Endothelial cell of umbilical vein (primary cell): ENCODE measurements at regions not wholly inside any gene's neighbourhood (a gene's known extent, or its start where the extent isn't known, plus 50 kb on each side); places are given as distances from the start of the nearest gene placed in this dataset.

ENCODE experiments used
- BruUV-seq: library from RNA; stranded (reverse); fragments of 400-500 nt; replicated peaks from 2 replicates; lab custom pipeline; 2021; lab: Mats Ljungman, UMichigan
- CTCF ChIA-PET: fragments of 300-600, 350-600 bp; sonication (Branson Sonifier 250); formaldehyde crosslinking; loops from one replicate; lab custom pipeline; 2021; ENCODE audit warnings: antibody characterized with exemption, inconsistent platforms; lab: Charles Lee
- POLR2A ChIA-PET: fragments of 300-600, 350-600 bp; sonication (Branson Sonifier 250); formaldehyde crosslinking; loops from one replicate; lab custom pipeline; 2021; ENCODE audit warnings: antibody characterized with exemption, inconsistent platforms; lab: Charles Lee
- DNase-seq: peaks from one replicate; pipeline ENCODE4 v3.0.0-alpha.2; 2011; ENCODE audit warnings: low read depth, low spot score
- FAIRE-seq: peaks from 2 replicates; lab custom pipeline; 2011; peaks lifted over from hg19 to GRCh38; lab: Jason Lieb, UNC
- H2AFZ ChIP-seq: 2 replicates; pipeline ENCODE4 v1.6.0; 2012; ENCODE audit warnings: low read depth, low read length, control low read depth, inconsistent platforms
- H3K27ac ChIP-seq: 2 replicates; pipeline ENCODE4 v1.5.1; 2011; ENCODE audit warnings: low read depth, mild to moderate bottlenecking, control low read depth, low read length, moderate library complexity; ENCODE audit not compliant: insufficient read depth
- H3K27me3 ChIP-seq, 2 experiments: 2 replicates each; pipeline versions ENCODE4 v1.6.0 to v1.6.1; 2011; ENCODE audit warnings: low read length in 2 of 2, mixed read lengths in 1 of 2; ENCODE audit not compliant: control insufficient read depth in 2 of 2, insufficient read depth in 2 of 2
- H3K36me3 ChIP-seq, 2 experiments: 2 replicates in 1 of 2; 3 replicates in 1 of 2; pipeline ENCODE4 v1.5.1; 2011; ENCODE audit warnings: low read length in 2 of 2, mild to moderate bottlenecking in 1 of 2, moderate library complexity in 1 of 2; ENCODE audit not compliant: control insufficient read depth in 2 of 2, insufficient read depth in 2 of 2; ENCODE audit errors: extremely low read depth in 1 of 2
- H3K4me1 ChIP-seq: 3 replicates; pipeline ENCODE4 v1.5.1; 2011; ENCODE audit warnings: mild to moderate bottlenecking, low read length; ENCODE audit not compliant: control insufficient read depth, insufficient read depth; ENCODE audit errors: extremely low read depth
- H3K4me2 ChIP-seq: 2 replicates; pipeline ENCODE4 v1.6.1; 2011; ENCODE audit warnings: low read length, control low read depth, mixed read lengths; ENCODE audit not compliant: insufficient read depth
- H3K4me3 ChIP-seq, 3 experiments: fragments of 200-600 bp in 1 of 3; sonication (generic), shearing (Covaris generic) in 1 of 3; replicated peaks in 1 of 3; 2 replicates each; pipeline ENCODE4 v1.5.1; 2011 to 2016; ENCODE audit warnings: control low read depth in 3 of 3, low read length in 3 of 3, mild to moderate bottlenecking in 2 of 3, inconsistent platforms in 1 of 3, low read depth in 1 of 3, moderate library complexity in 1 of 3; ENCODE audit not compliant: insufficient read depth in 1 of 3
- H3K79me2 ChIP-seq: 2 replicates; pipeline ENCODE4 v1.6.0; 2012; ENCODE audit warnings: low read length, inconsistent platforms; ENCODE audit not compliant: control insufficient read depth, insufficient read depth
- H3K9ac ChIP-seq: replicated peaks from 2 replicates; pipeline ENCODE3; 2011; ENCODE audit warnings: low read length, control low read depth; ENCODE audit not compliant: insufficient read depth; ENCODE audit errors: extremely low read depth
- H3K9me1 ChIP-seq: replicated peaks from 3 replicates; pipeline ENCODE4 v1.6.0; 2011; ENCODE audit warnings: mild to moderate bottlenecking, low read length; ENCODE audit not compliant: control insufficient read depth, insufficient read depth; ENCODE audit errors: extremely low read depth
- H3K9me3 ChIP-seq: replicated peaks from 2 replicates; pipeline ENCODE4 v1.5.1; 2012; ENCODE audit warnings: low read length, inconsistent platforms; ENCODE audit not compliant: control insufficient read depth, insufficient read depth
- H4K20me1 ChIP-seq: replicated peaks from 2 replicates; pipeline ENCODE3; 2011; ENCODE audit warnings: mild to moderate bottlenecking, low read length; ENCODE audit not compliant: control insufficient read depth, insufficient read depth; ENCODE audit errors: extremely low read depth
- EZH2 ChIP-seq: IDR thresholded peaks from 2 replicates; pipeline ENCODE4 v1.6.1; 2012; ENCODE audit warnings: borderline replicate concordance, low read depth, mild to moderate bottlenecking, moderate library complexity, low read length, inconsistent platforms; ENCODE audit not compliant: severe bottlenecking
- FOS ChIP-seq: IDR thresholded peaks from 2 replicates; pipeline ENCODE4 v1.6.1; 2011; ENCODE audit warnings: mild to moderate bottlenecking, low read length, moderate library complexity, borderline replicate concordance; ENCODE audit not compliant: insufficient read depth
- GATA2 ChIP-seq: IDR thresholded peaks from 2 replicates; pipeline ENCODE4 v1.7.0; 2011; ENCODE audit warnings: low read depth, mild to moderate bottlenecking, moderate library complexity, mixed read lengths, low read length; ENCODE audit not compliant: insufficient read length, insufficient read depth
- JUN ChIP-seq: IDR thresholded peaks from 2 replicates; pipeline ENCODE4 v1.6.1; 2011; ENCODE audit warnings: borderline replicate concordance, low read depth; ENCODE audit not compliant: insufficient read length, insufficient read depth
- MYC ChIP-seq: IDR thresholded peaks from one replicate; pipeline ENCODE4 v1.6.1; 2011; ENCODE audit warnings: mild to moderate bottlenecking, low read depth, low read length
- POLR2A ChIP-seq: IDR thresholded peaks from 2 replicates; pipeline ENCODE4 v1.6.1; 2012; ENCODE audit warnings: low read depth, mild to moderate bottlenecking, control low read depth, low read length
- POLR2AphosphoS5 ChIP-seq: IDR thresholded peaks from 2 replicates; pipeline ENCODE4 v1.6.1; 2012; ENCODE audit warnings: low read depth, mild to moderate bottlenecking, control low read depth, low read length, moderate library complexity; ENCODE audit not compliant: insufficient read depth
- dilution Hi-C: fragments of 300-500 bp; cut with MboI; formaldehyde crosslinking; loops from one replicate; pipeline ENCODE4 v1.15.0; 2019; ENCODE audit warnings: low sequenced_read_pairs; ENCODE audit not compliant: extremely low pct_ligation_motif_present
- intact Hi-C: fragments of 100-400 bp; cut with micrococcal nuclease; formaldehyde crosslinking; loops from one replicate; pipeline ENCODE4 v1.10.0; 2022
- TF ChIP-seq, protein P1 (sequence below), 2 donors: IDR thresholded peaks; 1 replicate in 1 of 2; 2 replicates in 1 of 2; pipeline ENCODE4 v1.5.1; 2011; ENCODE audit warnings: low read length in 2 of 2, mild to moderate bottlenecking in 2 of 2, moderate library complexity in 2 of 2, control low read depth in 1 of 2, inconsistent platforms in 1 of 2, low read depth in 1 of 2; ENCODE audit not compliant: insufficient read depth in 1 of 2; ENCODE audit errors: extremely low read depth in 1 of 2
- TF ChIP-seq, protein P2 (sequence below): IDR thresholded peaks from 2 replicates; pipeline ENCODE4 v1.6.1; 2011; ENCODE audit not compliant: insufficient read depth, insufficient read length

DNA sequence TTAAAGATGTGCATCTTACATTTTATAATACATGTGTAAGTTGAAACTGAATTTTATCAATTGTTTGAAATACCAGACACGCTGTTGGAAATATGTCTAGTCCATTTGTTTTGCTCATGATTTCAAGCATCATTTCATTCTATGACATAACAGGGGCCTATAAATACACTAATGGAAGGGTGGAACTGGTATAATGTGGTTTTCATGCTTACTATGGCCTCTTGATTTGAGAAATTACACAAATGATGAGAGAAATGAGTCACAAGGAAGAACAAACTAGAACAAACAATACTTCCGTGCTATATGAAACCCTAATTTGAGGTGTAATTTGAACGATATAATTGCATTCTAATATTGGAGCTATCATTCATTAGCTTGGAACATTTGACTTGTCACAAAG, 663.4 kb downstream of the SLC16A7 start:
- no peaks in the 10 kb centered on the region for H3K27me3 ChIP-seq
- H3K36me3 ChIP-seq: no peaks in the 10 kb centered on the region
- TF ChIP-seq FOS: no peak
- TF ChIP-seq, protein P1, sequence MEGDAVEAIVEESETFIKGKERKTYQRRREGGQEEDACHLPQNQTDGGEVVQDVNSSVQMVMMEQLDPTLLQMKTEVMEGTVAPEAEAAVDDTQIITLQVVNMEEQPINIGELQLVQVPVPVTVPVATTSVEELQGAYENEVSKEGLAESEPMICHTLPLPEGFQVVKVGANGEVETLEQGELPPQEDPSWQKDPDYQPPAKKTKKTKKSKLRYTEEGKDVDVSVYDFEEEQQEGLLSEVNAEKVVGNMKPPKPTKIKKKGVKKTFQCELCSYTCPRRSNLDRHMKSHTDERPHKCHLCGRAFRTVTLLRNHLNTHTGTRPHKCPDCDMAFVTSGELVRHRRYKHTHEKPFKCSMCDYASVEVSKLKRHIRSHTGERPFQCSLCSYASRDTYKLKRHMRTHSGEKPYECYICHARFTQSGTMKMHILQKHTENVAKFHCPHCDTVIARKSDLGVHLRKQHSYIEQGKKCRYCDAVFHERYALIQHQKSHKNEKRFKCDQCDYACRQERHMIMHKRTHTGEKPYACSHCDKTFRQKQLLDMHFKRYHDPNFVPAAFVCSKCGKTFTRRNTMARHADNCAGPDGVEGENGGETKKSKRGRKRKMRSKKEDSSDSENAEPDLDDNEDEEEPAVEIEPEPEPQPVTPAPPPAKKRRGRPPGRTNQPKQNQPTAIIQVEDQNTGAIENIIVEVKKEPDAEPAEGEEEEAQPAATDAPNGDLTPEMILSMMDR (IDR thresholded peaks at IDR 0.05; ENCODE audit: extremely low read depth in 1 of 2, insufficient read depth in 1 of 2, low read depth in 1 of 2, low read length in 2 of 2): no peak
- no peak for TF ChIP-seq POLR2AphosphoS5
- TF ChIP-seq POLR2A: no peak
- TF ChIP-seq JUN: no peak
- TF ChIP-seq, protein P2, sequence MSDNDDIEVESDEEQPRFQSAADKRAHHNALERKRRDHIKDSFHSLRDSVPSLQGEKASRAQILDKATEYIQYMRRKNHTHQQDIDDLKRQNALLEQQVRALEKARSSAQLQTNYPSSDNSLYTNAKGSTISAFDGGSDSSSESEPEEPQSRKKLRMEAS: no peak
- no peak for TF ChIP-seq MYC
- TF ChIP-seq EZH2: no peak
- no peak for TF ChIP-seq GATA2
- H3K9ac ChIP-seq: no peak overlapping the region
- no peak overlapping the region for H3K4me3 ChIP-seq
- intact Hi-C loops (loop anchor here (5.0 to 10.0 kb wide), 4 partner anchors 422 to 1933 kb away; a partner anchor contains a TSS), dilution Hi-C loops (no loop called here)
- POLR2A ChIA-PET: no interaction called here
- FAIRE-seq (no peak), DNase-seq (no peak)
- H3K4me2 ChIP-seq: no peak overlapping the region
- H4K20me1 ChIP-seq: no peaks in the 10 kb centered on the region
- BruUV-seq: no TSS peak
- no peaks in the 10 kb centered on the region for H3K9me3 ChIP-seq
- H3K4me1 ChIP-seq: peaks cover 3% of the 10 kb centered on the region
- H3K9me1 ChIP-seq: no peaks in the 10 kb centered on the region
- no peak overlapping the region for H3K27ac ChIP-seq
- H2AFZ ChIP-seq: no peak overlapping the region
- H3K79me2 ChIP-seq: no peaks in the 10 kb centered on the region
- CTCF ChIA-PET: interaction anchor here (3.6 kb wide), 1 partner anchor 235 kb away, joined by 99 read pairs; no protein-coding TSS in a partner anchor
